Stomach (tissue), 4 donors: ENCODE measurements at regions not wholly inside any gene's neighbourhood (a gene's known extent, or its start where the extent isn't known, plus 50 kb on each side); places are given as distances from the start of the nearest gene placed in this dataset.

Experiments used
- EP300 ChIP-seq: sonication (generic); formaldehyde crosslinking; IDR thresholded peaks from one replicate; pipeline ENCODE4 v1.6.1; 2017; ENCODE audit warnings: antibody characterized with exemption
- POLR2A ChIP-seq, 4 donors: fragments of 450-650 bp; IDR thresholded peaks; one replicate each; pipeline ENCODE4 v1.6.1; 2016; ENCODE audit warnings: antibody characterized with exemption in 4 of 4, control low read depth in 2 of 4, mild to moderate bottlenecking in 1 of 4, moderate library complexity in 1 of 4
- POLR2AphosphoS5 ChIP-seq, 3 donors: sonication (generic); formaldehyde crosslinking; IDR thresholded peaks; one replicate each; pipeline ENCODE4 v1.6.1; 2016; ENCODE audit warnings: antibody characterized with exemption in 3 of 3
- TF ChIP-seq, protein P1 (sequence below), 7 experiments: fragments of 450-650 bp in 4 of 7; fragments of 200-600 bp in 3 of 7; sonication (generic) in 3 of 7; IDR thresholded peaks; one replicate each; pipeline ENCODE4 v1.5.1; 2016 to 2019; ENCODE audit warnings: antibody characterized with exemption in 7 of 7, control low read depth in 2 of 7, mild to moderate bottlenecking in 1 of 7

DNA sequence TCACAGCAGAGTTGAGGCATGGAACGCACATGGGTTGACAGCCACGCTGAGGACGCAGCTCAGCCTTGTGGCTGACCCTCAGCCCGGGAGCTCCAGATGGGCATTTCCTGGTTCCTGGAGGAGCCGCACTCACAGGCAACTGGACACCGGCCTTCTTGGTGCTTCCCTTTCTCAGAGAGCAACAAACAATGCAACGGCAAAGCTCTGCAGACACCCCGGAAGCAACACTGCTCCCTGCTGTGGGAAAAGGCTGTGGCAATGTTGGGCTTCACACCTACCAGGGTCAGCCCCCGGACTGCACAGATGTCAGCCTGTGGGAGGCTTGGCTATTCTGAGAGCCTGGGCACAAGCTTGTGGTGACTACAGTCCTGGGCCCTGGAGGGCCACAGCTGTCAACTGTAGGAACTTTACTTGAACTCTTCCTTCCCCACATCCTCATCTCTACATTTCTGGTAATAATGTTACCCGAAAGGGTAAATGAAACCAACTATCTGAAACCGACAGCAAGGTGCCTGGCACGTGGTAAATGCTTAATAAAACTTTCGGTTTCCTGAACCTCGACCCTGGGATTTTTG, 597.5 kb upstream of the MKI67 start:
- TF ChIP-seq EP300: no peak
- TF ChIP-seq, protein P1, sequence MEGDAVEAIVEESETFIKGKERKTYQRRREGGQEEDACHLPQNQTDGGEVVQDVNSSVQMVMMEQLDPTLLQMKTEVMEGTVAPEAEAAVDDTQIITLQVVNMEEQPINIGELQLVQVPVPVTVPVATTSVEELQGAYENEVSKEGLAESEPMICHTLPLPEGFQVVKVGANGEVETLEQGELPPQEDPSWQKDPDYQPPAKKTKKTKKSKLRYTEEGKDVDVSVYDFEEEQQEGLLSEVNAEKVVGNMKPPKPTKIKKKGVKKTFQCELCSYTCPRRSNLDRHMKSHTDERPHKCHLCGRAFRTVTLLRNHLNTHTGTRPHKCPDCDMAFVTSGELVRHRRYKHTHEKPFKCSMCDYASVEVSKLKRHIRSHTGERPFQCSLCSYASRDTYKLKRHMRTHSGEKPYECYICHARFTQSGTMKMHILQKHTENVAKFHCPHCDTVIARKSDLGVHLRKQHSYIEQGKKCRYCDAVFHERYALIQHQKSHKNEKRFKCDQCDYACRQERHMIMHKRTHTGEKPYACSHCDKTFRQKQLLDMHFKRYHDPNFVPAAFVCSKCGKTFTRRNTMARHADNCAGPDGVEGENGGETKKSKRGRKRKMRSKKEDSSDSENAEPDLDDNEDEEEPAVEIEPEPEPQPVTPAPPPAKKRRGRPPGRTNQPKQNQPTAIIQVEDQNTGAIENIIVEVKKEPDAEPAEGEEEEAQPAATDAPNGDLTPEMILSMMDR (IDR thresholded peaks at IDR 0.05): no peak
- no peak for TF ChIP-seq POLR2A (IDR thresholded peaks at IDR 0.05)
- no peak for TF ChIP-seq POLR2AphosphoS5 (IDR thresholded peaks at IDR 0.05)
